Fibroblast of skin of back (primary cell): ENCODE measurements at regions not wholly inside any gene's neighbourhood (a gene's known extent, or its start where the extent isn't known, plus 50 kb on each side); places are given as distances from the start of the nearest gene placed in this dataset.
"Not testable (repeated sequence)": the region's sequence is repeated elsewhere in the genome, so short reads cannot be mapped to it uniquely, and the experiment has no call there.

ENCODE experiments used
- DNase-seq: peaks from one replicate; pipeline ENCODE4 v3.0.0-alpha.2; 2013

DNA sequence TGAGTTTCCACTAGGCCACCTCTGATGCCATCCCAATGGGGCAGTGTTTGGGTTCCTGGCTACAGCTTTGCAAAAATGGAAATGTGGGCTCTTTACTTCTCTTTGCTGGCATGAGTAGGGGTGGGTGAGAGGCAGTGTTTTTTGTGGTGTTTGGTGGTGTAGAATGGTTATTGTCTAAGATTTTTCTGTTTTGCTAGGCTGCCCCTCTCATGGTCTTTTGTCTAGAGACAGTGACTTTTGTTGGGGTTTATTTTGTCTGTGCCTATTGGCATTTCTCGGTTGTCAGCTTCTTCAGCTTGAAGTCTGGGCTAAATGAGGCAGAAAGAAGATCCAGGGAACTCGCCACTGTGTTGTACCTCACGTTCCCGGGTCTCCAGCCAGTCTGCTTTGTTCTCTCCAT lies 112.1 kb downstream of the CENPF start:
- DNase-seq: no peak

GRCh38 chr1:214717351-214717750 lies 114.4 kb downstream of the CENPF start:
- no peak for DNase-seq

GRCh38 chr1:214718724-214719123 lies 115.7 kb downstream of the CENPF start:
- peak; percentile 81 for DNase-seq

DNA sequence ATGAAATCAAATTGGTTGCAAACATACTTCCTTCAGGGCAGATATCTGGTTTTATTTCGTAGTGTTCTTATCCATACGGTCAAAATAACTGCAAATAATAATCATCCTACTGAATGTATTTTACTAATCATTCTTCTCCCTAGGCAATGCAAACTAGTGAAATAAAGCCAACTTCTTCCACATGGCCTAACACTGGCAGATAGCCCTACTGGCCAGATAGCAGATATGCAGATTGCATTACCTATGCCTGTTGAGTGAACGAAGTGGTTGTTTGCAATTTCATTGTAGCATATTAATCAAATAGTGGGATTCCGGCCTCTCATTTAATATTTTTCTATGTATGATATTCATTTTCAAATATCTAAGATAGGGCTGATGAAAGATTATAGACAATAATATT lies 116.2 kb downstream of the CENPF start:
- DNase-seq: no peak

GRCh38 chr1:214720561-214720960 lies 117.6 kb downstream of the CENPF start:
- DNase-seq: peak; percentile 14

DNA sequence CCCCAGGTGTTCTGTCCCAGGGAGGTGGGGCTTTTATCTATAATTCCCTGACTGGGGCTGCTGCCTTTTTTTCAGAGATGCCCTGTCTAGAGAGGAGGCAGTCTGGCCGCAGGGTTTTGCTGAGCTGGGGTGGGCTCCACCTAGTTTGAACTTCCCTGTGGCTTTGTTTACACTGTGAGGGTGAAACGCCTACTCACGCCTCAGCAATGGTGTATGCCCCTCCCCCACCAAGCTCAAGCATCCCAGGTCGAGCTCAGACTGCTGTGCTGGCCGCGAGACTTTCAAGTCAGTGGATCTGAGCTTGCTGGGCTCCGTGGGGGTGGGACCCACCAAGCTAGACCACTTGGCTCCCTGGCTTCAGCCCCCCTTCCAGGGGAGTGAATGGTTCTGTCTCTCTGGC lies 124.3 kb downstream of the CENPF start:
- no peak for DNase-seq

DNA sequence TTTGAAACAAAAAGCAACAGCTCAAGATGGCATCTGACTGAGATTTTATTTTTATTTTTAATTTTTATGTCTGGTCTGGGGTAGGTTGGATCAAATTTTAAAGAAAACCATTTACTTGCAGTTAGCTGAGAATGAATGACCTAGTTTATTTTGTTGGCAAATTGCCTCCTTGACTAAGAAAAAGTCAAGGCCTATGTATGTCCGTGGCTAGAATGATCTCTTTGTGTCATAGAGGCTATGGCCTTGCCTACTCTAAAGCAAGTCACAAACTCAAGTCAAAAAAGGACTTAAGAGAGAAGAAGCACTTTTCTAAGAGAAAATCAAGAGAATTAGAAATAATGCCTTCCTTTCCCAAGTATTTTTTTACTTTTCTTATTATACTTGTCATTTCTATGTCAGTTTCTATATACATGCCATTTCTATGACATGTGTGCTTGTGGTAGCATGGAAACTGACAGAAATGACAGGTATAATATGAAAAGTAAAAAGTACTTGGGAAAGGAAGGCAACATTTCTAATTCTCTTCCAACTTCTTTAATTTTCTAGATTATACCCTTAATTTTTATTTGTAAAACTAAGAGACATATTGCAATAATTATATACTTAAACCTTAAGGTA lies 136.7 kb downstream of the CENPF start:
- no peak for DNase-seq

DNA sequence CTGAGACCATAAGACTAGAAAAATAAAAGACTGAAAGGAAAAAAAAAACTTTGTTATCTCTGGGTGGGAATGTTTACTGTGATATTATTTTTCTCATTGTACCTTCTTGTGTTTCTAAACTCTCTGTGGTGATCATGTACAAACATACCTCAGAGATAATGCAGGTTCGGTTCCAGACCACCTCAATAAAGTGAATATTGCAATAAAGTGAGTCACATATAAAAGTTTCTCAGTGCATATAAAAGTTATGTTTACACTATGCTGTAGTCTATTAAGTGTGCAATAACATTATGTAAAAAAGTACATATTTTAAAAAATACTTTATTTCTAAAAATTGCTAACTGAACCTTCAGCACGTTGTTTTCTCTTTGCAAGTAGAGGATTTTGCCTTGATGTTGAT lies 137.5 kb downstream of the CENPF start:
- DNase-seq: no peak

GRCh38 chr1:214747050-214747635 lies 144.1 kb downstream of the CENPF start:
- DNase-seq: no peak

DNA sequence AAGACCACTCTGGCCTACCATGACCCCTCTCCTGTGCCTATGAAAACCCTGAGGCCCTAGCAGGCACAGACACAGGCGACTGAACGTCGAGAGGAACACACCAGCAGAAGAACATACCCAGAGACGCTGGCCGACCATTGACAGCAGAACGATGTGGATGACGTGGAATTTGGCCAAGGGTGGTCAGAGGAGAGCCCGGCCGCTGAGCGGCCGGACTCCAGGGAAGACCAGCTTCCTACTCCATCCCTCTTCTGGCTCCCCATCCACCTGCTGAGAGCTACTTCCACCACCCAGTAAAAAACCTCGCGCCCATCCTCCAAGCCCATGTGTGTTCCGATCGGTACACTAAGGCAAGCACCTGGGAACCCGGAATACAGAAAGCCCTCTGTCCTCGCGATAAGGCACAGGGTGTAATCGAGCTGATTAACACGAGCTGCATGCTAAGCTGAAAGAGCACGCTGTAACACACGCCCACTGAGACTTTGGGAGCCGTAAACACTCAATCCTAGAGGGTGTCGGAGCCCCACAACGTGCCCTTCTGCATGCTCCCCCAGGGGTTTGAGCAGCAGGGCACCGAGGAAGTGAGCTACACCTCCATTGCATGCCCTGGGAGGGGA lies 150.3 kb downstream of the CENPF start:
- DNase-seq: no peak

- no peak for DNase-seq
Measured at GRCh38 chr1:214761030-214761429, 158.0 kb downstream of the CENPF start.

- no peak for DNase-seq
Measured at GRCh38 chr1:214762902-214763301, 159.9 kb downstream of the CENPF start.

DNA sequence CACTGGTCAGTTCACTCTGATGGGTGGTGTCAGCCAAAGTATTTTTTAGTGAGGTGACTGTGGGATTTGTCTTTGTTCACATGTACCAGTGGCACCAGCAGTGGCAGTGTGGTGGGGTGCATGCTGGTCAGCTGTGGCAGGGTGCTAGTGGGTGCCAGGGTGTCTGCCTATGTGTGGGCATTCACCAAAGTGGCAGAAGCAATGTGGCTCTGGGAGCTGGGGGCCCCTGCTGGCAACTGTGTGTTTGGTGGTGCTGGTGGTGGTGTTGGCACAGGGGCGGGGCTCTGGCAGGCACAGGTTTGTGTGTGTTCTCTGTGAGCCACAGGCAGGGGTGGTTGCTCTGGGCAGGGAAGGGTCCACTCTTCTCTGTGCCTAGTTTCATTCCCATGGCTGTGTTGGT lies 161.5 kb downstream of the CENPF start:
- DNase-seq: no peak

GRCh38 chr1:214767221-214767620 lies 164.2 kb downstream of the CENPF start:
- no peak for DNase-seq

DNA sequence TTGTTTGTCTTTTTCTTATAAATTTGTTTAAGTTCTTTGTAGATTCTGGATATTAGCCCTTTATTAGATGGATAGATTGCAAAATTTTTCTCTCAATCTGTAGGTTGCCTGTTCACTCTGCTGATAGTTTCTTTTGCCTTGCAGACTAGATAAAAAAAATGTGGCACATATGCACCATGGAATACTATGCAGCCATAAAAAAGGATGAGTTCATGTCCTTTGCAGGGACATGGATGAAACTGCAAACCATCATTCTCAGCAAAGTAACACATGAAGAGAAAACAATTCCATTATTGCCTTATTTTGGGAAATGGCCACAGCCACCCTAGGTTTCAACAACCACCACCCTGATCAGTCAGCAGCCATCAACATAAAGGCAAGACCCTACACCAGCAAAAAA lies 166.7 kb downstream of the CENPF start:
- not testable (repeated sequence) for DNase-seq

DNA sequence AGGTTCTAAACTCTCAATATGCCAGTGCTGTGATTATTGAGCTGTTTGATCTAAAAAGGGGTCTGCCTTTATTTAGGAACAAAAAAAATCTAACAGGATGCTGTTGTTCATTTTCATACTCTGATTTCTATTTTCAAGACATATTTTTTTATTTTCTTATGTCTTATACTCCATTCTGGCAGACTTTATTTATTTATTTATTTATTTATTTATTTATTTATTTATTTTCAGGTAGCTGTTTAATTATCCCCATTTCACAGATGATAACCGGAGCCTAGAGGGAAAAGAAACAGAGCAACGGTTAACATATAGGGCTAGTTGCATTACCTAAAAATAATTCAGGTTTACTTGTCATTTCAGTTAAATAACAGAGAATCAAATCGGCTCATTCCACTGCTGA lies 174.4 kb downstream of the CENPF start:
- no peak for DNase-seq

GRCh38 chr1:214791961-214792360 lies 189.0 kb downstream of the CENPF start:
- peak; percentile 72 for DNase-seq

GRCh38 chr1:214792527-214793186 lies 189.7 kb downstream of the CENPF start:
- no peak for DNase-seq

- DNase-seq: no peak
Measured at GRCh38 chr1:214793708-214794107, 190.7 kb downstream of the CENPF start.

GRCh38 chr1:214801191-214801590 lies 198.2 kb downstream of the CENPF start:
- no peak for DNase-seq

DNA sequence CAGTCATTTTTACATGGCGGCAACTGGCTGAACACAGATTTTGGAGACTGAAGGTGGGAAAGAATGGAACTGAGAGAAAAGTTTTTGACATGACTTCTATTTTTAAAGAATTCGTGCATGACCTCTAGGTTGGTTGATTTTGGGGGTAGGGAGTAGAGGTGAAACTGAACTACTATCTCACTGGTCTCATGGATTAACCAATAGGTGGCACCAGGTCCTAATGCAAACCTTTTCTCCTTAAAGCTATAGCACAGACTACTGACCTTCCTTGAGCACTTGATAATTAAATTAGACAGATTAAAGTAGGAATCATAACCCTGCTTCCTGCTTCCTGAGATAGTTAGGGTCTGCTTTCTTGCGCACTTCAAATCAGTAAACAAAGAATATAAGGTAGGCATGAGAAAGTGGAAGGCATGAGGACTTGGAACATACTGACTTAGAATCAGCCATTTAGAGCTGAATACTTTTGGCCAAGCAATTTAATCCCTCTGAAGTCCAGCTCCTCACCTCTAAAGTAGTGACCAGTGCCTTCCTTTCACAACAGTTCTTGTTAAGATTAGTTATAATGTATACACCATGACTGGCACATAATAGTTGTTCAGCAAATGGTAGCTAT lies 206.0 kb downstream of the CENPF start:
- peak; percentile 52 for DNase-seq

DNA sequence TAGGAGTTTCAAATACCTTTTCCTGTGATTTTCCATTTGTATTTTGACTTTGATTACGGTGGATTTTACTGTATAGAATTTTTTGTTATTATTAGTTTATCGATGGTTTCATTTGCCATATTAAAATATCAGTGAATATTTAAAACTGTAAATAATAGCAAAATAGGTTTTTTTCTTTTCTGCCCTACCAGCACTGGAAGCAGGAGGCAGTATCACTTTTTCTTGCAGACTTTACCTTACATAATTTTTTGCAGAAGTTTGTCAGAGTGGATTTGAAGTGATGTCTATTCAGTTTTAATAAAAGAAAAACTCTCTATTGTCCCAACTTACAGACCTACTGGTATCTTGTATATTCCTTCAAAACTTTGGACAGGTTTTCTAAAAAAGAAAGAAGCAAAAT lies 213.6 kb downstream of the CENPF start:
- no peak for DNase-seq
